Neural crest cell (in vitro differentiated cells): ENCODE measurements at regions not wholly inside any gene's neighbourhood (a gene's known extent, or its start where the extent isn't known, plus 50 kb on each side); places are given as distances from the start of the nearest gene placed in this dataset.

Source experiments
- DNase-seq: peaks from one replicate; pipeline ENCODE4 v3.0.0; 2021; ENCODE audit warnings: low read depth, mixed read lengths, low spot score
- H3K27ac Mint-ChIP-seq: one replicate; pipeline ENCODE4 v1.8.0; 2021; ENCODE audit warnings: mild to moderate bottlenecking, mixed read lengths; ENCODE audit not compliant: unreplicated experiment
- H3K27me3 Mint-ChIP-seq: 2 replicates; pipeline ENCODE4 v1.8.0; 2021; ENCODE audit warnings: low read depth, mild to moderate bottlenecking, mixed read lengths
- H3K36me3 Mint-ChIP-seq: 2 replicates; pipeline ENCODE4 v1.8.0; 2021; ENCODE audit warnings: low read depth, mild to moderate bottlenecking, mixed read lengths
- H3K4me1 Mint-ChIP-seq: 2 replicates; pipeline ENCODE4 v1.8.0; 2021; ENCODE audit warnings: mixed read lengths
- H3K4me3 Mint-ChIP-seq: one replicate; pipeline ENCODE4 v1.8.0; 2021; ENCODE audit warnings: mild to moderate bottlenecking, mixed read lengths
- H3K9me3 Mint-ChIP-seq: 2 replicates; pipeline ENCODE4 v1.8.0; 2021; ENCODE audit warnings: mixed read lengths
- CTCF ChIP-seq: fragments of 200-600 bp; sonication (generic); conservative IDR thresholded peaks from 2 replicates; pipeline ENCODE4 v1.5.0; 2021; ENCODE audit warnings: antibody characterized with exemption, mild to moderate bottlenecking

- no peak overlapping the region for H3K27ac Mint-ChIP-seq
- H3K27me3 Mint-ChIP-seq = no peaks in the 10 kb centered on the region
- no peak for DNase-seq
- no peaks in the 10 kb centered on the region for H3K9me3 Mint-ChIP-seq
- H3K4me3 Mint-ChIP-seq = no peak overlapping the region
- peaks cover 13% of the 10 kb centered on the region for H3K4me1 Mint-ChIP-seq
- H3K36me3 Mint-ChIP-seq = no peaks in the 10 kb centered on the region
- no peak for TF ChIP-seq CTCF
These were observed 76.0 kb upstream of the ADO start for GRCh38 chr10:62728479-62728878.

- H3K27ac Mint-ChIP-seq = peak overlapping the region; percentile 50
- no peaks in the 10 kb centered on the region for H3K36me3 Mint-ChIP-seq
- DNase-seq = no peak
- H3K27me3 Mint-ChIP-seq = no peaks in the 10 kb centered on the region
- H3K9me3 Mint-ChIP-seq = peaks cover 6% of the 10 kb centered on the region
- H3K4me1 Mint-ChIP-seq = peaks cover 13% of the 10 kb centered on the region
- TF ChIP-seq CTCF = no peak
- no peak overlapping the region for H3K4me3 Mint-ChIP-seq
These were observed 71.5 kb upstream of the ADO start for GRCh38 chr10:62732841-62733653.

GRCh38 chr10:62733654-62734293 lies 70.7 kb upstream of the ADO start:
- no peak for TF ChIP-seq CTCF
- Mint-ChIP-seq H3K9me3 (peaks cover 11% of the 10 kb centered on the region), H3K4me3 (no peak overlapping the region), H3K36me3 (no peaks in the 10 kb centered on the region), H3K4me1 (peaks cover 8% of the 10 kb centered on the region), H3K27ac (peak overlapping the region; percentile 50), H3K27me3 (no peaks in the 10 kb centered on the region)
- DNase-seq = no peak

- Mint-ChIP-seq H3K9me3 (peaks cover 11% of the 10 kb centered on the region), H3K27me3 (no peaks in the 10 kb centered on the region), H3K36me3 (no peaks in the 10 kb centered on the region), H3K4me1 (peaks cover 1% of the 10 kb centered on the region), H3K27ac (no peak overlapping the region), H3K4me3 (no peak overlapping the region)
- TF ChIP-seq CTCF = no peak
- no peak for DNase-seq
These were observed 69.6 kb upstream of the ADO start for GRCh38 chr10:62734781-62735463.

GRCh38 chr10:62735464-62736167 lies 68.9 kb upstream of the ADO start:
- Mint-ChIP-seq H3K36me3 (no peaks in the 10 kb centered on the region), H3K27ac (no peak overlapping the region), H3K9me3 (peaks cover 11% of the 10 kb centered on the region), H3K4me3 (no peak overlapping the region), H3K27me3 (no peaks in the 10 kb centered on the region), H3K4me1 (no peaks in the 10 kb centered on the region)
- no peak for TF ChIP-seq CTCF
- DNase-seq = no peak
